Medulla oblongata (tissue), 1 donor: ENCODE measurements at regions not wholly inside any gene's neighbourhood (a gene's known extent, or its start where the extent isn't known, plus 50 kb on each side); places are given as distances from the start of the nearest gene placed in this dataset.

Source experiments
- DNase-seq: peaks from one replicate; pipeline ENCODE4 v3.0.0-alpha.2; 2015; ENCODE audit errors: extremely low spot score

- no peak for DNase-seq
These were observed 152.8 kb downstream of the BCL11A start for GRCh38 chr2:60400462-60401246.

DNA sequence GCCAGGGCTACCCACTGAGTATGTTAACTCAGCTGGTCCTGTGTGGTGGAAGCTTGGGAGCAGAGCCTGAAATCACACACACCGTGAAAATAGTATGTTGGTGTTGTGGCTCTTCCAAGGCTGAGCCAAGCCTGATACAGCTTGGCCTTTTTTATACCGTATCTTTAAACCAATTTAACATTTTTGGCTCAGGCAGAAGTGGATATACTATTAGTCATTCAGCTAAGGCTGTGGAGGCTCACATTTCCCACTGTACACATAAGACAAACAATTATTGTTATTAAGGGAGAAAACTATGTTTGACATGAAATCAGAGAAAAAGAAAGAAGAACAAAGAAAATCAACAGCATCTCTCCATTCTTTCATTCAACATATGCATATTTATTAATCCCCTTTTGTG lies 159.0 kb downstream of the BCL11A start:
- no peak for DNase-seq

GRCh38 chr2:60391649-60392375 lies 161.6 kb downstream of the BCL11A start:
- DNase-seq, result no peak

DNA sequence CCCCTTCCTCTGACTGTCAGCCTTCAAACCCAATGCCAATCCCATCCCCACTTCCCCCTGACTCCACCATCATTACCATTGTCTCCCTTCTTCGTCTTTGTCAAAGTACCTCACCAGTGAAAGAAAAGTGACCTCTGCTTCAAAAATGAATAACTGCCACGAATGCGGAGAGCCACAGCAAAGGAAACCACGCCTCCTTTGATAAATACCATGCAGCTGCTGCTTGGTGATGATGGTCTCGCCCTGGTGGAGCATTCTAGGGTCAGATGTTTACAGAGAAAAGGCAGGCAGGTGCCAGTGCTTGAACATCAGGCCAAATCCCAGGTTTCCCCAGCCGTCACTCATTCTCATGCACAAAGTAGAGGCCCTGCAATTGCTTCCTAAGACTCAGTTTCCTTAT lies 162.2 kb downstream of the BCL11A start:
- DNase-seq, result no peak

DNA sequence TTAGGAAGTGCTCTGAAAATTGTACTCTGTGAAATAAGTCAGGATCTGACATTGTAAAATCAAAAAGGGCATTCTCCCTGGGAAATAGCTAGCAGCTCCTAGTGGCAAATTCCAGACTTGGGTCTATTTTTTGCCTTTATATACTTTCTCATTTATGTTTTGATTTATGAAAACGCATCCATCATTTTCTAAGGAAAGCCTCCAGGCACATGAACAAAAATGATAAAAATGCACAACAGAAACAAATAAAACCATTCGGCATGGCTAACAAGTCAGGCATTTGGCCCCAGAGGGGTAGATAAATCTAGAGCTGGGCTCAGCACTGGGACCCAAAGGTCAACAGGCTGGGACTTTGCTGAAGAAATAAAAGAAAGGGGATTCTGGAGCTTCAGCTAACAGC lies 167.0 kb downstream of the BCL11A start:
- no peak for DNase-seq

DNA sequence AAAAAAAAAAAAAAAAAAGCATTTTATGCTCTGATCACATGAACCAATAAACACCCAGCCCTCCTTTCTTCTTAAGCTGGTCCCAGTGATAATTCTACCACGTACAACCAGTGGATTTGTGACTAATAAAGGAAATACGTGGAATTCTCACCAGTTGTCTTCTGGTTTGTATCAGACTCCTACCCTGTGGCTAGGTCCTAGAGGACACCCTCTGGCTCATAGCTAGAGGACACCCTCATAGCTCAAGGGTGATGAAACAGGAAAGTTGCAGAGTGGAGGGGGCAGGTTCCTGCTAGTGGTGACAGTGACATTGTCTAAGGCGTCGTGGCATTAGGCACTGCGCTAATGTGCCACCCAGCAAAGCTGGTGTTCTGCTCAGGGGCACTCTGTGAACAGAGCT lies 167.8 kb downstream of the BCL11A start:
- no peak for DNase-seq

GRCh38 chr2:60383401-60384143 lies 169.9 kb downstream of the BCL11A start:
- DNase-seq, result no peak

DNA sequence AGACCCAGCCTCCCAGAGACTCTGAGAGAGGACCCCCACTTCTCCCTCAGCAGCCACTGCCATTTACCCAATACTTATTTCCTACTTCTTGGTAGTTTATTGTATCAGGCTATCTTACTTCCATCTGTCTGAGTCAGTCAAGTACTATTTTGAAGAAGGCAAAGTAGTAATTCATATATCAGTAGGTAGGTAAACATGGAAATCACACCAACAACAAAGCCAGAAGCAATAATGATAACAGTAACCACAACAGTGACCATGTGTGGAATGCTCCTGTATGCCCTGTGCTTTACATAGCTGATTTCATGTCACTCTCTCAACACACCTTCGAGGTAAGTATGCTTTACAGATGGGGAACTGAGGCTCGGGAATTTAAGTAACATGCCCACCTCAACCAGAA lies 173.0 kb downstream of the BCL11A start:
- no peak for DNase-seq

GRCh38 chr2:60379684-60380083 lies 173.8 kb downstream of the BCL11A start:
- DNase-seq, result no peak

GRCh38 chr2:60379216-60379615 lies 174.2 kb downstream of the BCL11A start:
- DNase-seq, result no peak

DNA sequence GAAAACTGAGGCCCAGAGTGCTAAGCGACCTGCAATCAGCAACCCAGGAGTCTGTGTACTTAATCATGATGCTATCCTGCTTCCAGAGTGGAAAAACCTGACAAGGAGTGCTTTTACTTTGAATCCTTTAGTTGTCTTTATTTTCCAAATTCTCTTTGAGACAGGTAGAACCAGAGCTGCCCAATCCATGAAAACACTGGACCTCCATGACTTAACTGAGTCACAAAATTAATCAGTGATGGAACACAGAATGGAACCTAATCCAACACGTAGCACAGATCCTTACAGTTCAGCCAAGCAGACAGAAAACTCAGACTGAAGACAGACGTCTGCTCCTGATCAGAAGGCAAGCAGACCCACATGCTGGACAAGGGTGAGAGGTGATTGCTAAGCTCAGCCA lies 175.6 kb downstream of the BCL11A start:
- no peak for DNase-seq

GRCh38 chr2:60376252-60376651 lies 177.2 kb downstream of the BCL11A start:
- DNase-seq, result no peak

GRCh38 chr2:60371681-60372080 lies 181.8 kb downstream of the BCL11A start:
- no peak for DNase-seq

GRCh38 chr2:60371219-60371618 lies 182.2 kb downstream of the BCL11A start:
- DNase-seq, result no peak

GRCh38 chr2:60370814-60371213 lies 182.6 kb downstream of the BCL11A start:
- DNase-seq, result no peak

- no peak for DNase-seq
These were observed 185.0 kb downstream of the BCL11A start for GRCh38 chr2:60368456-60368855.

GRCh38 chr2:60366135-60366712 lies 187.2 kb downstream of the BCL11A start:
- peak; percentile 31 for DNase-seq

DNA sequence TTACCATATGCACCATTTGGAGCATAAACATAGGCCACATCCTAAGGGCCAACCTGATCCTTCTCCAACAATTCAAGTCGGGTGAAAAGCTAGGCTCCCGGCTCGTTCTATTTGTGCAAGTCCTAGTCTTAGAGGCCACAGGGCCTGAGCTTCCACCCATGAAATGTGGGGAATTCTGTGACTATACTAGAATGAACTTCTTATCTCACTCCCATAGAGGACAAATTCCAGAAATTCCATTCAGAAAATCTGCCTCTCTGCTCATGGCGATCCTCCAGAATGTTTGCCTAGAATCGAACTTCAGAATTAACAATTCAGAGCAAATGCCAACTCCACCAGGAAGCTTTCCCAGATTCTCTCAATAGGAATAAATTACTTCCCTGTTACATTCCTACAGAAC lies 187.9 kb downstream of the BCL11A start:
- DNase-seq, result no peak

GRCh38 chr2:60364491-60364890 lies 189.0 kb downstream of the BCL11A start:
- DNase-seq, result no peak

GRCh38 chr2:60361498-60361897 lies 192.0 kb downstream of the BCL11A start:
- DNase-seq, result no peak

GRCh38 chr2:60359569-60359968 lies 193.9 kb downstream of the BCL11A start:
- DNase-seq, result no peak

GRCh38 chr2:60358476-60358875 lies 195.0 kb downstream of the BCL11A start:
- no peak for DNase-seq
